ENCODE measurements at regions not wholly inside any gene's neighbourhood (a gene's known extent, or its start where the extent isn't known, plus 50 kb on each side); places are given as distances from the start of the nearest gene placed in this dataset.

- TF ChIP-seq, protein P1, sequence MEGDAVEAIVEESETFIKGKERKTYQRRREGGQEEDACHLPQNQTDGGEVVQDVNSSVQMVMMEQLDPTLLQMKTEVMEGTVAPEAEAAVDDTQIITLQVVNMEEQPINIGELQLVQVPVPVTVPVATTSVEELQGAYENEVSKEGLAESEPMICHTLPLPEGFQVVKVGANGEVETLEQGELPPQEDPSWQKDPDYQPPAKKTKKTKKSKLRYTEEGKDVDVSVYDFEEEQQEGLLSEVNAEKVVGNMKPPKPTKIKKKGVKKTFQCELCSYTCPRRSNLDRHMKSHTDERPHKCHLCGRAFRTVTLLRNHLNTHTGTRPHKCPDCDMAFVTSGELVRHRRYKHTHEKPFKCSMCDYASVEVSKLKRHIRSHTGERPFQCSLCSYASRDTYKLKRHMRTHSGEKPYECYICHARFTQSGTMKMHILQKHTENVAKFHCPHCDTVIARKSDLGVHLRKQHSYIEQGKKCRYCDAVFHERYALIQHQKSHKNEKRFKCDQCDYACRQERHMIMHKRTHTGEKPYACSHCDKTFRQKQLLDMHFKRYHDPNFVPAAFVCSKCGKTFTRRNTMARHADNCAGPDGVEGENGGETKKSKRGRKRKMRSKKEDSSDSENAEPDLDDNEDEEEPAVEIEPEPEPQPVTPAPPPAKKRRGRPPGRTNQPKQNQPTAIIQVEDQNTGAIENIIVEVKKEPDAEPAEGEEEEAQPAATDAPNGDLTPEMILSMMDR (IDR thresholded peaks at IDR 0.05), result no peak
- TF ChIP-seq POLR2A (IDR thresholded peaks at IDR 0.05), result no peak
These were observed 69.0 kb upstream of the THY1 start for GRCh38 chr11:119491753-119492510.

Measured in lower leg skin (tissue), 3 donors.